ENCODE measurements at regions not wholly inside any gene's neighbourhood (a gene's known extent, or its start where the extent isn't known, plus 50 kb on each side); places are given as distances from the start of the nearest gene placed in this dataset.

DNA sequence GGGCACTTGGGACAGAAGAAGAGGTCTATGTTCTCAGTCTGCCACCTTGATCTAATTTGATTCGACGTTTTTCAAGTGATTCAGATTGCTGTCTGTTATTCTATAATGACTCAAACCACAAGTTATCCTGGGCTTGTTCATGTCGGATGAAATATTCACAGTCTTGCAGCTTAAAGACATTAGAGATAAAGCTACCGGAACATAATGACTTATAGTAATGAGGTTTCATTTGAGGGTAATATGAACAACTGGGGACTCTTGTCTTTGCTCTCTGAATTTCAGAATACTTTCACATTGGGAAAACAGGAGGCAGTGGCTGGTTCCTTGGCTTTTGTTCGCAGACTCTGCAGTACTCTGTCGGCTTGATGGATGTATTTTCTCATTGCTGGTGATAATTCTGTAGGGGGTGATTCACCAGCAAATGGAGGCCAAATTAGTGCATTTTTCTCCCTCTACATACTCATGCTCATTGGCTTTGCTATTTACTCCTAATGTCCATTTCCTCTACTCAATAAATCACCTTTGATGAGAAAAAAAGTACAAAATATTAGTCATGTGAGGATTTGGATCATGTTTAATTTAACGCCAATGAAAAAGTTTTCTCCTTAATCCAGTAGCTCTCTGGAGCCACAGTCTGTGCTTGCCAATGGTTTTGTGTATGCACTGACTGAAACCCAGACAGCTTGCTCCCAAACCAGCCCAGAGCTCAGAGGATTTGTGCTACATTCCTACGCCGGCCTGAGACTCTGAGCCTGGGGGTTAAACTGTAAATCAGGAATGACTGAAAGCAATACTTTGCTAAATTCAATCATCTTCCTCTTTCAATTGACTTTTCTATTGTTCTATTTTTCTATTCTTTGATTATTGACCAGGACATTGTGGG, 154.7 kb upstream of the ANKH start:
- Histone ChIP-seq H3K9me3 (no peaks in the 10 kb centered on the region), H3K4me1 (peaks cover 0 to 11% (median 4%) of the 10 kb centered on the region in 4 donors), H3K36me3 (no peaks in the 10 kb centered on the region), H3K27ac (no peak overlapping the region), H3K4me3 (no peak overlapping the region), H3K27me3 (no peaks in the 10 kb centered on the region)
- TF ChIP-seq POLR2AphosphoS5 (IDR thresholded peaks at IDR 0.05) (peak in 1 of 3 donors; percentile 15), POLR2A (IDR thresholded peaks at IDR 0.05) (no peak), EP300 (IDR thresholded peaks at IDR 0.05) (no peak)
- no peak for DNase-seq
- 62 to 74% (median 66%) methylated on average over 9 of the region's 9 CpGs for WGBS, 5 donors
- intact Hi-C loops (cut with DNase I; ENCODE audit: low total_unique reads), result no loop called here

DNA sequence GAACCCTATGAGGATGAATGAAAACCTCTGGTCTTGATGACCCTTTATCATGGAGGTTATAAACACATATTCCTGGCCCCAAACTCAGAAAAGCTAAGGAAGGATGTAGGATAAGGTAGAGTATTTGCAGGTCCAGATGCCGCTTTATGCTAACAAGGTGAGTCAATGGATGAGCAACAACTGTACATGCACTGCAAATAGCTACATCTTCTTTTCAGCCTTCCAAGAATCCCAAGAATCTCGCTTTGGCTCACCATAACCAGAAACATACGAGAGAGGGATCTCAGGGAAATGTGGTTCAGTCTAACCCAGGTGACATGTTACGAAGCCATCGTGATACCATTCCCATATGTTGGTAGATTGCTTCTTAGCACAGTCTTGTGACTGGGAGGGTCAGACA, 152.3 kb upstream of the ANKH start:
- no peaks in the 10 kb centered on the region for H3K27me3 ChIP-seq
- TF ChIP-seq, protein P1, sequence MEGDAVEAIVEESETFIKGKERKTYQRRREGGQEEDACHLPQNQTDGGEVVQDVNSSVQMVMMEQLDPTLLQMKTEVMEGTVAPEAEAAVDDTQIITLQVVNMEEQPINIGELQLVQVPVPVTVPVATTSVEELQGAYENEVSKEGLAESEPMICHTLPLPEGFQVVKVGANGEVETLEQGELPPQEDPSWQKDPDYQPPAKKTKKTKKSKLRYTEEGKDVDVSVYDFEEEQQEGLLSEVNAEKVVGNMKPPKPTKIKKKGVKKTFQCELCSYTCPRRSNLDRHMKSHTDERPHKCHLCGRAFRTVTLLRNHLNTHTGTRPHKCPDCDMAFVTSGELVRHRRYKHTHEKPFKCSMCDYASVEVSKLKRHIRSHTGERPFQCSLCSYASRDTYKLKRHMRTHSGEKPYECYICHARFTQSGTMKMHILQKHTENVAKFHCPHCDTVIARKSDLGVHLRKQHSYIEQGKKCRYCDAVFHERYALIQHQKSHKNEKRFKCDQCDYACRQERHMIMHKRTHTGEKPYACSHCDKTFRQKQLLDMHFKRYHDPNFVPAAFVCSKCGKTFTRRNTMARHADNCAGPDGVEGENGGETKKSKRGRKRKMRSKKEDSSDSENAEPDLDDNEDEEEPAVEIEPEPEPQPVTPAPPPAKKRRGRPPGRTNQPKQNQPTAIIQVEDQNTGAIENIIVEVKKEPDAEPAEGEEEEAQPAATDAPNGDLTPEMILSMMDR (IDR thresholded peaks at IDR 0.05), result no peak
- no peak for TF ChIP-seq EP300 (IDR thresholded peaks at IDR 0.05)
- TF ChIP-seq POLR2AphosphoS5 (IDR thresholded peaks at IDR 0.05), result no peak
- intact Hi-C loops (cut with DNase I; ENCODE audit: low total_unique reads), result no loop called here
- no peak overlapping the region for H3K4me3 ChIP-seq
- no peak overlapping the region for H3K27ac ChIP-seq
- no peaks in the 10 kb centered on the region for H3K9me3 ChIP-seq
- 91 to 96% (median 94%) methylated on average over 5 of the region's 5 CpGs for WGBS, 5 donors
- DNase-seq, result no peak
- H3K4me1 ChIP-seq, result peaks cover 0 to 11% (median 3%) of the 10 kb centered on the region in 4 donors
- no peaks in the 10 kb centered on the region for H3K36me3 ChIP-seq

DNA sequence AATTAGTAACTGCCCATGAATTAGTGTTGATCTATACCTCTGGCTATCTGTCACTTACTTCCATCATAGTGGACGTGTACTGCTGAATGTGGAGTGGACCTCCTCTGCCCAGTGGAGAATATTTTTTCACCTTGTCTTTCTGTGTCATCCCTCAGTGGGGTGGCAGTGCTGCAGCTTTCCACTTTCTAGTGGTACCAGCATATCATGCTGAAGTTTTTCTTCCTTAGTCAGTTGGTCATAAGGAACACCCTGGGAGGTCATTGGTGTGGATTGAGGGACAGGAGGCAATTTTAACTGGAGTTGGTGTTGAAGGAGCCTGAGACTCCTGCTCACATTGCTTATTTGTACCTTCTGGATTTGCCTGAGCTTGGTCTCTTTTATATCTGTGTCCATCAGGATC, 151.7 kb upstream of the ANKH start:
- 71 to 93% (median 89%) methylated on average over 1 of the region's 1 CpG for WGBS, 5 donors
- no peaks in the 10 kb centered on the region for H3K9me3 ChIP-seq
- DNase-seq, result no peak
- no peak overlapping the region for H3K27ac ChIP-seq
- no peak for TF ChIP-seq POLR2AphosphoS5 (IDR thresholded peaks at IDR 0.05)
- TF ChIP-seq EP300 (IDR thresholded peaks at IDR 0.05), result no peak
- TF ChIP-seq POLR2A (IDR thresholded peaks at IDR 0.05), result no peak
- TF ChIP-seq, protein P1 (IDR thresholded peaks at IDR 0.05), result no peak
- no peaks in the 10 kb centered on the region for H3K36me3 ChIP-seq
- no peak overlapping the region for H3K4me3 ChIP-seq
- no peaks in the 10 kb centered on the region for H3K27me3 ChIP-seq
- H3K4me1 ChIP-seq, result peaks cover 0 to 11% (median 3%) of the 10 kb centered on the region in 4 donors
- intact Hi-C loops (cut with DNase I; ENCODE audit: low total_unique reads), result no loop called here

DNA sequence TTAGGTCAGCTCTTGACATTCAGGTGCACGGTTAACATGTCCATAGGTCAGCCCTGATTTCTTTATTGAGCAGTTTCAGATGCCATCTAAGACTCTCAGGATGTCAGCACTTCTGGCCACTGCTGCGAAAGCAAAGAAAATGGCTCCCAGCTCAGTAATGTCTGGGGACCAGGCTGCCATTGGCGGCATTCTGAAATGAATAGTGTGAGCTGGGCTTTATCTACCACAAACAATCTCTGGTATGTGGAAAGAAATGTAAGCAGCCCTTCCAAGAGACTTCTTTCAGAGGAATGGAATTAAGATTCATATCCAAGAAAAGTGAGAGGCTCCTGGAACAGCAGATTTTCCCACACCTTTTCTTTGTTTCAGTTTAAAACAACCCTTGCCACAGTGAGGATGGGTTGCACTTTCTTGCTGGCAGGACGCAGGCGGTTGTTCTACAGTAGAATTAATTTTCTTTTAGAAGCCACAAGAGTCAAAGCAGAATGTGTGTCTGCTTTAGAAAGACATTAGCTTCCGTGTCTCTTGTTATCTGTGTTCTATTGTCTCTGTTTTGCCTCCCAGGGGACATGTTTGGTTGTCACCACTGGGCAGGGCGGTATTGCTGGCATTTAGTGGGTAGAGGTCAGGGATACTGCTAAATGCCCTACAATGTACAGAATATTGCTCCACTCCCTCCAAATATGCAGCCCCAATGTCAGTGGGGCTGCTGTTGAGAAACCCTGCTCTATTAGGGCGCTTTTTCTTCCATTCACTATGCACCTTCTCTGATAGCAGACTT, 149.9 kb upstream of the ANKH start:
- Histone ChIP-seq H3K27ac (no peak overlapping the region), H3K4me3 (no peak overlapping the region), H3K4me1 (peaks cover 0 to 4% (median 0%) of the 10 kb centered on the region in 4 donors), H3K36me3 (no peaks in the 10 kb centered on the region), H3K9me3 (no peaks in the 10 kb centered on the region), H3K27me3 (no peaks in the 10 kb centered on the region)
- intact Hi-C loops (cut with DNase I; ENCODE audit: low total_unique reads), result no loop called here
- WGBS, 5 donors, result 70 to 79% (median 76%) methylated on average over 8 of the region's 8 CpGs
- TF ChIP-seq POLR2AphosphoS5 (IDR thresholded peaks at IDR 0.05), result no peak
- TF ChIP-seq, protein P1 (IDR thresholded peaks at IDR 0.05), result no peak
- TF ChIP-seq POLR2A (IDR thresholded peaks at IDR 0.05), result no peak
- no peak for TF ChIP-seq EP300 (IDR thresholded peaks at IDR 0.05)
- peak in 1 of 2 donors; percentile 38 for DNase-seq
